Stimulated activated CD8-positive, alpha-beta memory T cell treated with anti-CD3 and anti-CD28 coated beads, Interleukin-7, amount 100 ng/mL, for 48 hours (primary cell): ENCODE measurements at regions not wholly inside any gene's neighbourhood (a gene's known extent, or its start where the extent isn't known, plus 50 kb on each side); places are given as distances from the start of the nearest gene placed in this dataset.
"Not testable (repeated sequence)": the region's sequence is repeated elsewhere in the genome, so short reads cannot be mapped to it uniquely, and the experiment has no call there.

Source experiments
- DNase-seq, 2 donors: peaks; one replicate each; pipeline ENCODE4 v3.0.0-alpha.2; 2020; ENCODE audit warnings: low read depth in 1 of 2; ENCODE audit errors: extremely low read depth in 1 of 2

DNA sequence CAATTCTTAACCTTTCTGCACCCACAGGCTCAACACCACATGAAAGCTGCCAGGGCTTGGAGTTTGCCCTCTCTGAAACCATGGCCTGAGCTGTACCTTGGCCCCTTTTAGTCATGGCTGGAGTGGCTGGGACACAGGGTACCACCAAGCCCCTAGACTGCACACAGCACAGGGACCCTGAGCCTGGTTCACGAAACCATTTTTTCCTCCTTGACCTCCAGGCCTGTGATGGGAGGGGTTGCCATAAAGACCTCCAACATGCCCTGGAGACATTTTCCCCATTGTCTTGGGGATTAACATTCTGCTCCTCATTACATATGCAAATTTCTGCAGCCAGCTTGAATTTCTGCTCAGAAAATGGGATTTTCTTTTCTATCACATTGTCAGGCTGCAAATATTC lies 113.4 kb downstream of the XPNPEP1 start:
- DNase-seq: not testable (repeated sequence)

DNA sequence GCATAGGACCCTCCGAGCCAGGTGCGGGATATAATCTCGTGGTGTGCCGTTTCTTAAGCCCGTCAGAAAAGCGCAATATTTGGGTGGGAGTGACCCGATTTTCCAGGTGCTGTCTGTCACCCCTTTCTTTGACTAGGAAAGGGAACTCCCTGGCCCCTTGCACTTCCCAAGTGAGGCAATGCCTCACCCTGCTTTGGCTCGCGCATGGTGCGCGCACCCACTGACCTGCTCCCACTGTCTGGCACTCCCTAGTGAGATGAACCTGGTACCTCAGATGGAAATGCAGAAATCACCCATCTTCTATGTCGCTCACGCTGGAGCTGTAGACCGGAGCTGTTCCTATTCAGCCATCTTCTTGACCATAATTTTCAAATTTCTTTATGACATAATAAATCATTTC lies 122.1 kb downstream of the XPNPEP1 start:
- not testable (repeated sequence) for DNase-seq

DNA sequence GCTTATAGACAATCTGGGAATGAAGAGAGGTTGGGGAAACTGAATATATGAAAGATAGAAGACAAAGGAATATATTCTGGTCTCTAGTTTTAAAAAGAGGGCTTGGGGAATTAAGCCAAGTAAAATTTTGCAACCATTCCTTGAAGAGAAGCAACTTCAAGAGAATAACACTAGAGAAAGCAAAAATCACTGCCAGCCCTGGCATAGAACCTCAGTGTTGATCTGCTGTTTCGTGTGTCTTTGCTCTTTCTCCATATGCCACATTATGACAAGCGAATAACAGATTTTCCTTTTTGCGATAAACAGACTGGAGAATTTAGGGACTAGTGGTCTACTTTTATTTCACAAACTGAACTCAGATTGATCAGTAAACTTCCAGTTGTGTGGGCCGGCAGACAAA lies 132.7 kb downstream of the XPNPEP1 start:
- no peak for DNase-seq

DNA sequence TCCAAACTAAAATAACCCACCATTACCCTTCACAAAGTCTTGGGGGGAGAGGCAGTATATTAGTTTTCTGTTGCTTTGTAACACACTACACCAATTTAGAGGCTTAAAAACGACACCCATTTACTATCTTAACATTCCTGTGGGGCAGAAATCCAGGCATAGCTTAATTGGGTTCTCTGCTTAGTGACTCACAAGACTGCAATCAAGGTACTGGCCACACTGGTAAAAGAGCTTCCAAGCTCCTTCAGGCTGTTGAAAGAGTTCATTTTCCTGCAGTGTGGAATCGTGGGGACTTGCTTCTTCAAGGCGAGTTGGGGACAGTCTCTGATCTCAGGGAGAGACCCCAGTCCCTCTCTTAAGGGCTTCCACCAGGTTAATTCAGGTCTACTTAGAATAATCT lies 139.1 kb downstream of the XPNPEP1 start:
- DNase-seq: no peak

- no peak for DNase-seq
Observed at GRCh38 chr10:109783286-109783685, 140.0 kb downstream of the XPNPEP1 start.

- DNase-seq: no peak
Observed at GRCh38 chr10:109780997-109781396, 142.3 kb downstream of the XPNPEP1 start.

GRCh38 chr10:109778993-109779392 lies 144.3 kb downstream of the XPNPEP1 start:
- no peak for DNase-seq

- DNase-seq: no peak
Observed at GRCh38 chr10:109774121-109774440, 149.2 kb downstream of the XPNPEP1 start.

- no peak for DNase-seq
Observed at GRCh38 chr10:109773288-109774120, 149.8 kb downstream of the XPNPEP1 start.

GRCh38 chr10:109770663-109771062 lies 152.6 kb downstream of the XPNPEP1 start:
- DNase-seq: no peak

GRCh38 chr10:109769966-109770365 lies 153.3 kb downstream of the XPNPEP1 start:
- no peak for DNase-seq

DNA sequence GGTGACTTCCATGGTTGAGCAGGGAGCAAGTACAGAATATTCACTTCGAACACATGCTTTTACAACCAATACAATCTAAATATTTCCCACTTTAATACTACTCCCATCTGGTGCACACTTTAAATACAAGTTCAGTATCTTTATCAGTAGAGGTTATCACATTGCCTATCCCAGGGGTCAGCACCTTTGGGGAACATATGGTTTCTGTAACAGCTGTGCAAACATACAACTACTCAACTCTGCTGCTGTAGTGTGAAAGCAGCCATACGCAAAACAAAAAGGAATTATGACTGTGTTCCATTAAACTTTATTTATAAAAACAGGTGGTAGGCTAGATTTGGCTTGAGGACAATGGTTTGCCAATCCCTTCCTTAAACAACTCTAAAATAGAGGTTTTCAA lies 157.5 kb downstream of the XPNPEP1 start:
- DNase-seq: no peak

- DNase-seq: no peak
Observed at GRCh38 chr10:109762555-109762954, 160.8 kb downstream of the XPNPEP1 start.

DNA sequence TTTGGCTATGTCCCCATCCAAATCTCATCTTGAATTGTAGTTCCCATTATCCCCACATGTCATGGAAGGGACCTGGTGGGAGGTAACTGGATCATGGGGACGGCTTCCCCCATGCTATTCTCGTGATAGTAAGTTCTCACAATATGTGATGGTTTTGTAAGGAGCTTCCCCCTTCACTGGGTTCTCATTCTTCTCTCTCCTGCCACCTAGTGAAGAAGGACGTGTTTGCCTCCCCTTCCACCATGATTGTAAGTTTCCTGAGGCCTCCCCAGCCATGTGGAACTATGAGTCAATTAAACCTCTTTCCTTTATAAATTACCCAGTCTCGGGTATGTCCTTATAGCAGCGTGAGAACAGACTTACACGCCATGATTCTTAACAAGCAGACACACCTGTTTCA lies 165.6 kb downstream of the XPNPEP1 start:
- DNase-seq: not testable (repeated sequence)

- DNase-seq: no peak
Observed at GRCh38 chr10:109746861-109747260, 176.4 kb downstream of the XPNPEP1 start.

GRCh38 chr10:109744020-109744419 lies 179.3 kb downstream of the XPNPEP1 start:
- no peak for DNase-seq

- no peak for DNase-seq
Observed at GRCh38 chr10:109743574-109743973, 179.7 kb downstream of the XPNPEP1 start.

GRCh38 chr10:109743146-109743545 lies 180.2 kb downstream of the XPNPEP1 start:
- no peak for DNase-seq

- no peak for DNase-seq
Observed at GRCh38 chr10:109741712-109742111, 181.6 kb downstream of the XPNPEP1 start.

DNA sequence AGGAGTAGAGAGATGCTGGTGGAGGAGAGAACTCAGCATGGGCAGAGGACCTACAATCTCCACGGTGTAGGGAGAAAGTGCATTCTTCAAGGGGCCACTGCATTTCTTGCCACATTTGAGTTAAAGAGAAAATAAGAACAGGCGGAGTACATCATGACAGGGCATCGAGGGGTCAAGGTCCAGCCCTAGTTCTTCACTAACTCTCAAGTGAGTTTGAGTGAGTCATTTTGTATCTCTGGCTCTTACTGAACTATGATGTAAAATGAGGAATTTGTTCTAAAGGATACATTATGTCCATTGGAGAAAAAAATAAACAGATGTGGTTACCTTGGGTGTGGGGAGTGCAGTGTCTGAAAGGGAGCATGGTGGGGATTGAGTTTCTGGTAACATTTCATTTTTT lies 182.9 kb downstream of the XPNPEP1 start:
- no peak for DNase-seq

- no peak for DNase-seq
Observed at GRCh38 chr10:109737626-109738025, 185.7 kb downstream of the XPNPEP1 start.

GRCh38 chr10:109737009-109737408 lies 186.3 kb downstream of the XPNPEP1 start:
- no peak for DNase-seq

DNA sequence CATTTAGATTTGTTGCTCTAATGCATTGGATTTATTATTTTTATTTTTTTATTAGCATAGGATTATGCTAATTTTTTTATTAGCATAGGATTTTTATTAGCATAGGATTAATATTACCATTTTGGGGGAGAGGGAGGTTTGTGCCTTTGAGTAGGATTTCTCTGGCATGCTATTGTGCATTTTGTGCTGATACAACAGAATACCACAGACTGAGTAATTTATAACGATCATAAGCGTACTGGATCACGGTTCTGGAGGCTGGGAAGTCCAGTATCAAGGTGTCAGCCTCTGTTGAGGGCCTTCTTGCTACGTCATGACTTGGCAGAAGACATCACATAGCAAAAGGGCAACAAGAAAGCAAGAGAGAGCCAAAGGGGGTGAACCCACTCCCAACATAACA lies 187.5 kb downstream of the XPNPEP1 start:
- no peak for DNase-seq
